Kidney (tissue), 13 donors: ENCODE measurements at regions not wholly inside any gene's neighbourhood (a gene's known extent, or its start where the extent isn't known, plus 50 kb on each side); places are given as distances from the start of the nearest gene placed in this dataset.
A peak's percentile ranks its signal among the peaks of the same experiment; 100 is the strongest.

Experiments used
- DNase-seq, 5 donors: peaks; one replicate each; pipeline ENCODE4 v3.0.0-alpha.2; 2013 to 2020
- FAIRE-seq: peaks from 2 replicates; lab custom pipeline; 2012; peaks lifted over from hg19 to GRCh38; lab: Jason Lieb, UNC
- H3K27ac ChIP-seq, 2 donors: one replicate each; pipeline ENCODE4 v1.7.0; 2013; ENCODE audit warnings: low read depth in 2 of 2, low read length in 2 of 2, inconsistent platforms in 1 of 2
- H3K27me3 ChIP-seq: one replicate; pipeline ENCODE4 v1.7.1; 2013; ENCODE audit warnings: low read length, inconsistent platforms; ENCODE audit not compliant: control insufficient read depth, insufficient read depth
- H3K36me3 ChIP-seq, 3 donors: one replicate each; pipeline versions ENCODE4 v1.7.0 to v1.7.1; 2013; ENCODE audit warnings: low read length in 3 of 3, control low read depth in 1 of 3, inconsistent platforms in 1 of 3; ENCODE audit not compliant: insufficient read depth in 3 of 3, control insufficient read depth in 2 of 3
- H3K4me1 ChIP-seq, 3 donors: one replicate each; pipeline versions ENCODE4 v1.7.0 to v1.7.1; 2013; ENCODE audit warnings: low read length in 3 of 3, inconsistent platforms in 1 of 3, low read depth in 1 of 3; ENCODE audit not compliant: control insufficient read depth in 2 of 3, insufficient read depth in 2 of 3
- H3K4me3 ChIP-seq, 3 donors: one replicate each; pipeline versions ENCODE4 v1.7.0 to v1.8.1; 2013; ENCODE audit warnings: low read length in 3 of 3, control low read depth in 1 of 3, inconsistent platforms in 1 of 3
- H3K9ac ChIP-seq, 3 donors: one replicate each; pipeline versions ENCODE4 v1.7.0 to v1.7.1; 2013; ENCODE audit warnings: low read length in 3 of 3, control low read depth in 1 of 3, inconsistent platforms in 1 of 3
- H3K9me3 ChIP-seq, 3 donors: one replicate each; pipeline versions ENCODE4 v1.7.0 to v1.7.1; 2013; ENCODE audit warnings: low read length in 3 of 3, control low read depth in 1 of 3, inconsistent platforms in 1 of 3; ENCODE audit not compliant: control insufficient read depth in 2 of 3, insufficient read depth in 1 of 3
- intact Hi-C: fragments of 100-400 bp; cut with DNase I; formaldehyde crosslinking; loops from one replicate; pipeline ENCODE4 v1.11.1; 2022
- TF ChIP-seq, protein P1 (sequence below): IDR thresholded peaks from 3 replicates; pipeline ENCODE4 v1.5.1; 2012; ENCODE audit warnings: mild to moderate bottlenecking, moderate library complexity, borderline replicate concordance; ENCODE audit not compliant: insufficient read depth; ENCODE audit errors: extremely low read depth
- donor health status: control.
- donor health status: control.
- donor health status: control.
- donor health status: control.
- donor health status: control.
- donor health status: DM: yes; HTN: yes; CAD: no.
- donor health status: Normal renal cell carcinoma (clear cell type).

DNA sequence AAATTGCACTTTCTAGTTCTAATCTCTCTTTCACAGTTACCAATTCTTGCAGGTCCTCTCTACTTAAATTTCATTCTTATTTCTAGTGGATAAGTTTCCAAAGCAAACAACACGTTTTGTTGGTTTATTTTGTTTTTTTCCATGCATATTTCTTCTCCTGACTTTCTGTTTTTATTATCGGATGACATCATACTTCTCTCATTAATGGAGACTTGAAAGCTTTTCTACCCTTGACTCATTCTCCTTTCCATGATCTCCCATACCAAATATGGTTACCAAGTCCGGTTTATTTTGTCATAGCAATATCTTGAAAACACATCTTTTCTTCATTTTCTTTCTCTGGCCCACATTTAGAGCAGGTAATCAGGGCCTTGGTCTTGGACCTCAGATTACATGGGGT lies 796.5 kb downstream of the GALC start:
- Histone ChIP-seq H3K9ac (no peak overlapping the region), H3K27me3 (no peaks in the 10 kb centered on the region), H3K4me3 (no peak overlapping the region), H3K9me3 (no peaks in the 10 kb centered on the region), H3K4me1 (no peaks in the 10 kb centered on the region), H3K27ac (no peak overlapping the region), H3K36me3 (no peaks in the 10 kb centered on the region)
- no peak for DNase-seq
- intact Hi-C loops = no loop called here
- FAIRE-seq = no peak
- TF ChIP-seq, protein P1, sequence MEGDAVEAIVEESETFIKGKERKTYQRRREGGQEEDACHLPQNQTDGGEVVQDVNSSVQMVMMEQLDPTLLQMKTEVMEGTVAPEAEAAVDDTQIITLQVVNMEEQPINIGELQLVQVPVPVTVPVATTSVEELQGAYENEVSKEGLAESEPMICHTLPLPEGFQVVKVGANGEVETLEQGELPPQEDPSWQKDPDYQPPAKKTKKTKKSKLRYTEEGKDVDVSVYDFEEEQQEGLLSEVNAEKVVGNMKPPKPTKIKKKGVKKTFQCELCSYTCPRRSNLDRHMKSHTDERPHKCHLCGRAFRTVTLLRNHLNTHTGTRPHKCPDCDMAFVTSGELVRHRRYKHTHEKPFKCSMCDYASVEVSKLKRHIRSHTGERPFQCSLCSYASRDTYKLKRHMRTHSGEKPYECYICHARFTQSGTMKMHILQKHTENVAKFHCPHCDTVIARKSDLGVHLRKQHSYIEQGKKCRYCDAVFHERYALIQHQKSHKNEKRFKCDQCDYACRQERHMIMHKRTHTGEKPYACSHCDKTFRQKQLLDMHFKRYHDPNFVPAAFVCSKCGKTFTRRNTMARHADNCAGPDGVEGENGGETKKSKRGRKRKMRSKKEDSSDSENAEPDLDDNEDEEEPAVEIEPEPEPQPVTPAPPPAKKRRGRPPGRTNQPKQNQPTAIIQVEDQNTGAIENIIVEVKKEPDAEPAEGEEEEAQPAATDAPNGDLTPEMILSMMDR = no peak

DNA sequence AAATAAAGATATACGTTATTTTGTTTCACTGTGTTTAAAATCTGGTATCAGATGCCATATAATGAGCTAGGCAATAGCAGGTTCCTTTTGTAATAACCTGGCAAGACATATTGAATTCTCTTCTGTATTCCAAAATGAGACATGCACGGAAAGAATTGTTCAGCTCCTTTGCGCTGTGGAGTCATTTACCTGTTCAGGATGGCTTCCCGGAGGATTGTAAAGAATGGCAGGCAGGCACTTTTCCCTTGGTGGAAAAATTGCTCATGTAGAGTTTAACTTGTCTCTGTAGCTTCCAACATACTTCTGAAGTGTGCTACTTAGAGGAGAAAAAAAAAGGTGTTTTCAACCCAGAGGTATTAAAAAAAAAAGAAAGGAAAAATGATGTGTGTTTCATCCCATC lies 805.2 kb downstream of the GALC start:
- Histone ChIP-seq H3K4me1 (no peaks in the 10 kb centered on the region), H3K4me3 (no peak overlapping the region), H3K27me3 (no peaks in the 10 kb centered on the region), H3K9ac (no peak overlapping the region), H3K27ac (no peak overlapping the region), H3K9me3 (no peaks in the 10 kb centered on the region), H3K36me3 (no peaks in the 10 kb centered on the region)
- TF ChIP-seq, protein P1 = no peak
- intact Hi-C loops = no loop called here
- FAIRE-seq = no peak
- DNase-seq = no peak

DNA sequence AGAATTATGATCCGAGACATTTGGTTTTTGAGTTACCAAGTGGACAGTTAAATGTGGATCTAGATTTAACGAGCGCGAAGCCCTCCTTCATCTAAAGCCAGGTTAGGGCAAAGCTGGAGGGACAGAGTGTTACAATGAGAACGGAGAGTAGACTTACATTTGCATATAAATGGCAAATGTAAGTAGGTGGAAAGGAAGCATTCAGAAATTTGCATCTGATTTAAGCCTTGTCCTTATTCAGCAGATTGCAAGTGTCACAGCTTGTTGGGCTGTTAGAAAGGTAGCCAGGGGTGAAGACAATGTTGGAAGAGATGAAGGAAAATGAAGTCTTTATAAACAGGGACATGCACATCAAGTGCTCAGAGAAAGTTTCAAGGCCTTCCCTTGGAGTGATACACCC lies 806.2 kb downstream of the GALC start:
- Histone ChIP-seq H3K27ac (no peak overlapping the region), H3K4me1 (no peaks in the 10 kb centered on the region), H3K36me3 (no peaks in the 10 kb centered on the region), H3K9ac (no peak overlapping the region), H3K27me3 (no peaks in the 10 kb centered on the region), H3K4me3 (no peak overlapping the region), H3K9me3 (no peaks in the 10 kb centered on the region)
- FAIRE-seq (no peak), DNase-seq (peak in 1 of 5 donors; percentile 24)
- TF ChIP-seq, protein P1 = no peak
- intact Hi-C loops = no loop called here

- intact Hi-C loops = no loop called here
Observed at GRCh38 chr14:87185961-87186560, 806.9 kb downstream of the GALC start.

More at GRCh38 chr14:87185961-87186560, 806.9 kb downstream of the GALC start:
- FAIRE-seq (no peak), DNase-seq (no peak)
- no peak overlapping the region for H3K9ac ChIP-seq
- H3K4me1 ChIP-seq = no peaks in the 10 kb centered on the region
- TF ChIP-seq, protein P1 = no peak
- no peaks in the 10 kb centered on the region for H3K9me3 ChIP-seq
- no peaks in the 10 kb centered on the region for H3K36me3 ChIP-seq
- no peaks in the 10 kb centered on the region for H3K27me3 ChIP-seq
- no peak overlapping the region for H3K4me3 ChIP-seq
- no peak overlapping the region for H3K27ac ChIP-seq
